ENCODE measurements at regions not wholly inside any gene's neighbourhood (a gene's known extent, or its start where the extent isn't known, plus 50 kb on each side); places are given as distances from the start of the nearest gene placed in this dataset.

DNA sequence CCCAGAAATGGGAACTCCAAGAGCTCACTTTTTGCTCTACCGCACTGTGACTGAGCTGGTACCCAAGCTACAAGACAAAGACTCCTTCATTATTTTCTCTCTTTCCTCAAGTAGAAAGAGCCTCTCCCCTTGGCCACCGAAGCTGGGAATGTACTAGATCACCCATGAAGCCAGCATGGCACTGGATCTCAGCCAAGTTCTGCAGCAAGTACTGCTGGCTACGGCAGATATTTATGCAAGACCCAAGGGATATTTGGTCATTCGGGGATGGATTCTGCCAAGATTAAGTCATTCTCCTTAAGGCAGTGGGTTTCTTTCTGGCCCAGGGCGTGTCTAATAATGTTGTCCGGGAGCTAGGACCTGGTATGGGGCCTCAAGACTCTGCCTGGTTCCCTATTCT lies 633.5 kb downstream of the SLITRK1 start:
- Histone ChIP-seq H3K9me3 (ENCODE audit: control insufficient read depth, insufficient read depth, low read length) (no peaks in the 10 kb centered on the region), H3K9ac (ENCODE audit: low read depth, low read length) (no peak overlapping the region), H3K36me3 (ENCODE audit: control insufficient read depth, insufficient read depth, low read length) (no peaks in the 10 kb centered on the region), H3K27me3 (ENCODE audit: control insufficient read depth, insufficient read depth, low read length) (no peaks in the 10 kb centered on the region), H3K4me1 (ENCODE audit: control insufficient read depth, insufficient read depth, low read length) (no peaks in the 10 kb centered on the region), H3K4me3 (ENCODE audit: low read depth, low read length) (no peak overlapping the region)

DNA sequence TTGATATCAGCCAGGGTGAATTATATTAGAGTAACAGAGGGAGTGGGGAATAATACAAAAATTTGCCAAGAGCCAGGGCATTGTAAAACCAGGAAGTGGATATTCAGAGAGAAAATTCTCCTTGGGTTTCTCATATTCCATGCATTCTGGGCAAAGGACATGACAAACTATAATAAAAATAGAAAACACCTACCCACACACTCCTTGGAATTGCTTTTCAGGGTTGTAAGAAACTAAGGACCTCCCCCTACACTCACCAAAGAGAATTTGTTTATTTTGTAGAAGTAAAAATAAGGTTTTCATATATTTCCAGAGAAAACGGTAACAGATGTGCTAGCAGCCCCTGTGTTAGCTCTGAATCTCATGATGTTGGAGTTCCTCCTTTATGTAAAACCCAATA lies 649.6 kb downstream of the SLITRK1 start:
- Histone ChIP-seq H3K4me1 (ENCODE audit: control insufficient read depth, insufficient read depth, low read length) (no peaks in the 10 kb centered on the region), H3K9ac (ENCODE audit: low read depth, low read length) (no peak overlapping the region), H3K36me3 (ENCODE audit: control insufficient read depth, insufficient read depth, low read length) (no peaks in the 10 kb centered on the region), H3K27me3 (ENCODE audit: control insufficient read depth, insufficient read depth, low read length) (no peaks in the 10 kb centered on the region), H3K9me3 (ENCODE audit: control insufficient read depth, insufficient read depth, low read length) (no peaks in the 10 kb centered on the region), H3K4me3 (ENCODE audit: low read depth, low read length) (no peak overlapping the region)

DNA sequence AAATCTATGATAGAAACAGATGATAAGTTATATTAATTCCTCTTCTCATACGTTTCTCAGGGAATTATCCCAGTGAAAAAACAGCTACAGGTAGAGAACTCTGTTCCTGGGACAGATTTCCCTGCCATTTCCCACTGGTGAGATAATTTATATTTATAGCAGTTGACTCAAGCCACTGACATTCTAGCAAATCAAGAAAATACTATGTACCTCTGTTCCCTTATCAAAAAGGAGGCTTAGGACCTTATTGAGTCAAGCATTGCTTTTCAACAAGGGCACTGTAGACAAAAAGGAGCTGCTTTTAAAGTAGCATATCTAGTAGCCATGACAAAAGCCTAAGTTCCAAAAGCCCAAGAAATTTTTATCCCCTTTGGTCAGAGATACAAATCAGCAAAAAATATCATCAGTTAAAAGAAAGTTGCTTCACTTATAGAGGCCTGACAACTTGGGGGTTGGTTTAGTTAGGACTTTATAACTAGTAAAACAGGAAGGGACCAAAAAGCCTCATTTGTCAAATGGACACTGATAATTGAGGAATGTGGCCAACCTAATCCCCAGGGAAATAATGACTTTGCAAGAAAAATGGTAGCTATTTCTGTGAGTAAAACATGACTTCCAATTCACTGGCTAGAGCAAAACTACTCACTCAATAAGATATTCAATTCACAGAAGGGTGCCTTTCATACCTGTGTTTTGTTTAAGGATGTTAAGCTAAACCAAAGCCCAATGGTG lies 652.5 kb downstream of the SLITRK1 start:
- Histone ChIP-seq H3K4me3 (ENCODE audit: low read depth, low read length) (no peak overlapping the region), H3K9me3 (ENCODE audit: control insufficient read depth, insufficient read depth, low read length) (no peaks in the 10 kb centered on the region), H3K27me3 (ENCODE audit: control insufficient read depth, insufficient read depth, low read length) (no peaks in the 10 kb centered on the region)

DNA sequence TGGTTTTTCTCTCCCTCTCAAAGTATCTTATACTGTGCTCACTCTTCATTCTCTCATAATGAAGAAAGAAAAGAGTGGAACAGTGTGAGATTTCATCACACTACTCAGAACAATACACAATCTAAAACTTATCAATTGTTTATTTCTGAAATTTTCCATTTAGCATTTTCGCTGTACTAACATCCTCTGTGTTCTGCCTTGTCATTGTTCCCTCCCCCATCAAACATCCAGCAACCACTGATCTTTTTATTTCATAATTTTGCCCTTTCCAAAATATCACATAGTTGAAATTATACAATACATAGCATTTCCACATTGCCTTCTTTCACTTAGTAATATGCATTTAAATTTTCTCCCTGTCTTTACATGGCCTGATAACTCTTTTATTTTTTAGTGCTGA lies 658.7 kb downstream of the SLITRK1 start:
- H3K27me3 ChIP-seq (ENCODE audit: control insufficient read depth, insufficient read depth, low read length): no peaks in the 10 kb centered on the region
- no peaks in the 10 kb centered on the region for H3K36me3 ChIP-seq (ENCODE audit: control insufficient read depth, insufficient read depth, low read length)
- no peaks in the 10 kb centered on the region for H3K4me1 ChIP-seq (ENCODE audit: control insufficient read depth, insufficient read depth, low read length)
- H3K4me3 ChIP-seq (ENCODE audit: low read depth, low read length): no peak overlapping the region
- H3K9me3 ChIP-seq (ENCODE audit: control insufficient read depth, insufficient read depth, low read length): no peaks in the 10 kb centered on the region
- H3K9ac ChIP-seq (ENCODE audit: low read depth, low read length): no peak overlapping the region

More for the DNA sequence above, 652.5 kb downstream of the SLITRK1 start:
- Histone ChIP-seq H3K4me1 (ENCODE audit: control insufficient read depth, insufficient read depth, low read length) (no peaks in the 10 kb centered on the region), H3K36me3 (ENCODE audit: control insufficient read depth, insufficient read depth, low read length) (no peaks in the 10 kb centered on the region), H3K9ac (ENCODE audit: low read depth, low read length) (no peak overlapping the region)

DNA sequence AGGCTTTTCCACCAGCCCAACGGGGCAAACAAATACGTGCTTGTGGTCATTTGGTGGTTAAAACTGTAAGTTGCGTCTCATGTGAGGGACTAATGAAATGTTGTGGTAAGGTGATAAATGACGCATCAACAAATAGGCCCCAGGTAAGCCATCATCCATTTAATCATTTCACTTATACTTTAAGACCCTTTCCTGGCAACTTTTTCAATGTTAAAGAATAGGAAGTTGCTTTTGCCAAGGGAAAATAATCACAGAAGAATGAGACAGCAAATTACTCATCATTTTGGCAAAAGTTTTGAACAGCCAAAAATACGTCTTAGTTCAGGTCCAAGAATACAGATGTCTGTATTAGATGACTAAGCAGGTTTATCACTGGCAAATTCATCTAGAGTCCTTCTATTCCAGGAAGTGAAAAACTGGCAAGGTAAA lies 660.4 kb downstream of the SLITRK1 start:
- Histone ChIP-seq H3K9ac (ENCODE audit: low read depth, low read length) (no peak overlapping the region), H3K27me3 (ENCODE audit: control insufficient read depth, insufficient read depth, low read length) (no peaks in the 10 kb centered on the region), H3K4me1 (ENCODE audit: control insufficient read depth, insufficient read depth, low read length) (peaks cover 3% of the 10 kb centered on the region), H3K36me3 (ENCODE audit: control insufficient read depth, insufficient read depth, low read length) (no peaks in the 10 kb centered on the region), H3K4me3 (ENCODE audit: low read depth, low read length) (no peak overlapping the region), H3K9me3 (ENCODE audit: control insufficient read depth, insufficient read depth, low read length) (no peaks in the 10 kb centered on the region)

DNA sequence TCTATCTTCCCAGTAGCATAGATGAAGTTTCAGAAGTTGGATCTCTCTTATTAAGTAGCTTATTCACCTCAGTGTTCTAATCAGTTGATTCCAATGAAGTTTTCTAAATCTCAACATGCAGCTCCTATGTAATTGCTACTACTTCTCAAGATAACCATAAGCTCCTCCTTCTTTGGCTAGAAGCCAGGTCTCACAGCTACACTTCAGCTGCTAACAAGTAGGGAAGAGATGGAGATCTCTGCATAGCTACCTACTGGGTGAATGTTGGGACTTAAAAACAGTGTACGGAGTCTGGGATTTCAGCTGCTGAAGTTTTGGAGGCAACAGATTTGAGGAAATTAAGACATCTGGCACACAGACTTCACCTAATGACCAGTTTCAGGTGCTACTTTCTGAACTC lies 661.0 kb downstream of the SLITRK1 start:
- H3K4me1 ChIP-seq (ENCODE audit: control insufficient read depth, insufficient read depth, low read length): peaks cover 9% of the 10 kb centered on the region
- no peaks in the 10 kb centered on the region for H3K9me3 ChIP-seq (ENCODE audit: control insufficient read depth, insufficient read depth, low read length)
- H3K9ac ChIP-seq (ENCODE audit: low read depth, low read length): no peak overlapping the region
- no peak overlapping the region for H3K4me3 ChIP-seq (ENCODE audit: low read depth, low read length)
- no peaks in the 10 kb centered on the region for H3K27me3 ChIP-seq (ENCODE audit: control insufficient read depth, insufficient read depth, low read length)
- H3K36me3 ChIP-seq (ENCODE audit: control insufficient read depth, insufficient read depth, low read length): no peaks in the 10 kb centered on the region

DNA sequence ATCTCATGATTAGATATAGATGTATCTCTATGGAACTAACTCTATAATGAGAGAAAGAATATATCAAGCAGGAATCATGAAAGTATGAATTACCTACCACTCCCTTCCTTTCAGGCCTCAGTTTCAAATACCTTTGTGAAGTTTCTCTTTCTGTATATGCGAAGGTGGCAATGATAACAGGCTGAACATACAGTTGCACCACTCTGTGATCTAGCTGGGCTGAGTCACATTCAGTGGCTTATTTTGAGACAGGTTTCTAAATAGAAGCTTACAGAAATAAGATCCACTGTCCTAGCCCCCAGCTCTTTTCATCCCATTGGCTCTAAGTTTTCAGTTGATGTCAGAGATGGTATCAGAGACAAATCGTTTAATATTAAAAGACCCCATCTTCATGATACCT lies 662.0 kb downstream of the SLITRK1 start:
- H3K9me3 ChIP-seq (ENCODE audit: control insufficient read depth, insufficient read depth, low read length): no peaks in the 10 kb centered on the region
- H3K27me3 ChIP-seq (ENCODE audit: control insufficient read depth, insufficient read depth, low read length): no peaks in the 10 kb centered on the region
- H3K9ac ChIP-seq (ENCODE audit: low read depth, low read length): no peak overlapping the region
- peaks cover 12% of the 10 kb centered on the region for H3K4me1 ChIP-seq (ENCODE audit: control insufficient read depth, insufficient read depth, low read length)
- no peaks in the 10 kb centered on the region for H3K36me3 ChIP-seq (ENCODE audit: control insufficient read depth, insufficient read depth, low read length)
- H3K4me3 ChIP-seq (ENCODE audit: low read depth, low read length): no peak overlapping the region

DNA sequence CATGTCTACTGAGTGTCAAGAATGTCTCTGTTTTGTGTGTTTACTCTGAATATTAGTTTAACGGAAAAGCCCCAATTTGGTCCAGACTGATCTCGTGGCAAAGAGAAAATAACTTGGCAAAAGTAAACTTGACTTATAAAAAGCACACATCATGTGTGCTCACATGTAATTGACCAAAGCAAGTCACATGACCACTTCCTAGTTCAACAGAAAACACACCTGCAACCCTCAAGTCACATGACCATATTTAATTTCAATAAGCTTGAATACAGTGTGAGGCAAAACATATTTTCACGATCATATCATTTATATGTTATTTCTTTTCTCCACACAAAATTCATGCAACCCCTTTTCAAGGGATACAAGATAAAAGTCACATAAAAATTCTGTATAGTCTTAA lies 662.4 kb downstream of the SLITRK1 start:
- H3K27me3 ChIP-seq (ENCODE audit: control insufficient read depth, insufficient read depth, low read length): no peaks in the 10 kb centered on the region

DNA sequence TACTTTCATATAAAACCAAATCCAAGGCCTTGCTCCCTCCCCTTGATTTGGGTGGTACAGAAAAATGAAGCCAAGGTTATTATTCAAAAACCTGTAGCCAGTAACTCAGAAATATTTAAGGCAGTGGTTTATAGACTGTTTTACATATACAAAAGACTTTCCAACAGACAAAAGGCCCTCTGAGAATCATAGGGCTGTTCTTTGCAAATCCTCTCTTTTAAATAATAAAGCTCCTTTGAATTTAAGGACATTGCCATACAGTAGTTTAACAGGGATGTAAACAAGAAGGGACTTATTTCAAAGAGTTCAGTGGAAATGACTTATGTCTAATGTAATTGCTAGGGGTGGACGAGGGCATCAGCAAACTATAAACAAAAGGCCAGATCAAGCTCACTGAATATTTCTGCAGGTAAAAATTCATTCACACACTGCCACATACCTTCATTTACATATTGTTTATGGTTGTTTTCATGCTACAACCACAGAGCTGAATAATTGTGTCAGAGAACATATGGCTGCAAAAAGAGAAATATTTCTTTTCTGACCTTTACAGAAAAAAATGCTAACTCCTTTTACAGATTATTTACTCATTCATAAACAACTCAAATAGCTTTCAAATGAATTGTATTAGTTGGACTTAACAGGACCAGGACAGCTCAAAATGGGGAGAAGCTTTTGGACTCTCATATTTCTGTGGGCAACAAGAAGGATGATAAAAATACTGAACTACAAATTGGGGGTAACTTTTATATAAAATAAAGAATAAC lies 665.6 kb downstream of the SLITRK1 start:
- H3K4me1 ChIP-seq (ENCODE audit: control insufficient read depth, insufficient read depth, low read length): peaks cover 12% of the 10 kb centered on the region

More for the DNA sequence above, 662.4 kb downstream of the SLITRK1 start:
- Histone ChIP-seq H3K9ac (ENCODE audit: low read depth, low read length) (no peak overlapping the region), H3K4me1 (ENCODE audit: control insufficient read depth, insufficient read depth, low read length) (peaks cover 12% of the 10 kb centered on the region), H3K36me3 (ENCODE audit: control insufficient read depth, insufficient read depth, low read length) (no peaks in the 10 kb centered on the region), H3K9me3 (ENCODE audit: control insufficient read depth, insufficient read depth, low read length) (no peaks in the 10 kb centered on the region), H3K4me3 (ENCODE audit: low read depth, low read length) (no peak overlapping the region)

DNA sequence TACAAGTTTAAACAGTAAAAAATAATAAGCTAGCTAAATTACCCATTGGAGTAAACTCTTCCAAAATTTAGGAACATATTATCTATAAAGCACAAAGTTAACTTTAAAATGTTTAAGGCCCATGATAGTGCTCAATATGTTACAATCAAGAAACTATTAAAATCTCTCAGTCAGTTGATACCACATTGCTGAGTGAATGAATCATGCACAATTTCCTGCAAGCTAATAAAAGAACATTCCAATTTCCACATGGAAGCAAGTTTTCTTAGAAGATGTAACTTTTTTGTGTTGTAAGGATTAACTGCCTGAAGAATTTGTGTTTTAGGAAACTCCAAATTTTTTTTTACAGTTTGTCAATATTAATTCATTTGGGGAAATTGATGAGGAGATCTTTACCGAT lies 666.6 kb downstream of the SLITRK1 start:
- Histone ChIP-seq H3K27me3 (ENCODE audit: control insufficient read depth, insufficient read depth, low read length) (no peaks in the 10 kb centered on the region), H3K4me3 (ENCODE audit: low read depth, low read length) (no peak overlapping the region)

More for the DNA sequence above, 665.6 kb downstream of the SLITRK1 start:
- Histone ChIP-seq H3K9ac (ENCODE audit: low read depth, low read length) (no peak overlapping the region), H3K36me3 (ENCODE audit: control insufficient read depth, insufficient read depth, low read length) (no peaks in the 10 kb centered on the region), H3K9me3 (ENCODE audit: control insufficient read depth, insufficient read depth, low read length) (no peaks in the 10 kb centered on the region), H3K27me3 (ENCODE audit: control insufficient read depth, insufficient read depth, low read length) (no peaks in the 10 kb centered on the region), H3K4me3 (ENCODE audit: low read depth, low read length) (no peak overlapping the region)

DNA sequence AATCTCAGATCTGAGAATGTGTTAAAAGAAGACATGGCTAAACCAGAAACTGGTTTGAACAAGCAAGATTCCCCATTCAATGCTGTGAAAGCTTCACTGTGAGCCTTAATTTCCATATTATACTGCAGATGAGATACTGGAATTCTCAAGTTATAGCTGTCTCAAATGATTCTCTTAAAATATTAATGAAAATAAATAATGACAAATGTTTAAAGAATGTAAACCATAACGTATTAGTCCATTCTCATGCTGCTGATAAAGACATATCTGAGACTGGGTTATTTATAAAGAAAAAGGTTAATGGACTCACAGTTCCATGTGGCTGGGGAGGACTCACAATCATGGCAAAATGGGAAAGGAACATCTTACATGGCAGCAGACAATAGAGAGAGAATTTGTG lies 667.8 kb downstream of the SLITRK1 start:
- Histone ChIP-seq H3K36me3 (ENCODE audit: control insufficient read depth, insufficient read depth, low read length) (no peaks in the 10 kb centered on the region), H3K27me3 (ENCODE audit: control insufficient read depth, insufficient read depth, low read length) (no peaks in the 10 kb centered on the region), H3K4me3 (ENCODE audit: low read depth, low read length) (no peak overlapping the region), H3K4me1 (ENCODE audit: control insufficient read depth, insufficient read depth, low read length) (peaks cover 12% of the 10 kb centered on the region), H3K9me3 (ENCODE audit: control insufficient read depth, insufficient read depth, low read length) (no peaks in the 10 kb centered on the region), H3K9ac (ENCODE audit: low read depth, low read length) (no peak overlapping the region)

More for the DNA sequence above, 666.6 kb downstream of the SLITRK1 start:
- H3K9ac ChIP-seq (ENCODE audit: low read depth, low read length): no peak overlapping the region
- peaks cover 12% of the 10 kb centered on the region for H3K4me1 ChIP-seq (ENCODE audit: control insufficient read depth, insufficient read depth, low read length)
- no peaks in the 10 kb centered on the region for H3K36me3 ChIP-seq (ENCODE audit: control insufficient read depth, insufficient read depth, low read length)
- no peaks in the 10 kb centered on the region for H3K9me3 ChIP-seq (ENCODE audit: control insufficient read depth, insufficient read depth, low read length)

DNA sequence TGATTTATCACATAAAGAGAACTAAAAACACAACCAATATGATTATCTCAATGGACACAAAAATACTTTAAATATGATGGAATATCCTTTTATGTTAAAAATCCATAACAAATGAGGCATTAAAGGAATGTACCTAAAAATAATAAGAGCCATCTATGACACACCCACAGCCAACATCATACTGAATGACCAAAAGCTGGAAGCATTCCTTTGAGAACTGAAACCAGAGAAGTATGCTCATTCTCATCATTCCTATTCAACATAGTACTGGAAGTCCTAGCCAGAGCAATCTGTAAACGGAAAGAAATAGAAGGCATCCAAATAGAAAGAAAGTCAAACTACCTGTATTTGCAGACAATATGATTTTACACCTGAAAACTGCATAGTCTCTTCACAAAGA lies 671.0 kb downstream of the SLITRK1 start:
- no peak overlapping the region for H3K4me3 ChIP-seq (ENCODE audit: low read depth, low read length)
- peaks cover 4% of the 10 kb centered on the region for H3K4me1 ChIP-seq (ENCODE audit: control insufficient read depth, insufficient read depth, low read length)
- H3K9me3 ChIP-seq (ENCODE audit: control insufficient read depth, insufficient read depth, low read length): no peaks in the 10 kb centered on the region
- H3K27me3 ChIP-seq (ENCODE audit: control insufficient read depth, insufficient read depth, low read length): no peaks in the 10 kb centered on the region
- H3K36me3 ChIP-seq (ENCODE audit: control insufficient read depth, insufficient read depth, low read length): no peaks in the 10 kb centered on the region
- H3K9ac ChIP-seq (ENCODE audit: low read depth, low read length): no peak overlapping the region
